Activated CD4-positive, alpha-beta T cell treated with anti-CD3 and anti-CD28 coated beads for 36 hours (primary cell): ENCODE measurements at regions not wholly inside any gene's neighbourhood (a gene's known extent, or its start where the extent isn't known, plus 50 kb on each side); places are given as distances from the start of the nearest gene placed in this dataset.

Experiments
- ATAC-seq: fragments of 200-7000 bp; cut with Tn5 transposase; one replicate; pipeline ENCODE4 v1.10.0; 2021; ENCODE audit warnings: mild to moderate bottlenecking, moderate library complexity
- CTCF ChIA-PET: fragments of 350-600 bp; sonication (Branson Sonifier 250); formaldehyde crosslinking; loops from one replicate; lab custom pipeline; 2021; ENCODE audit warnings: antibody characterized with exemption; lab: Charles Lee
- POLR2A ChIA-PET: fragments of 350-600 bp; sonication (Branson Sonifier 250); formaldehyde crosslinking; loops from one replicate; lab custom pipeline; 2021; ENCODE audit warnings: antibody characterized with exemption, inconsistent platforms; lab: Charles Lee
- DNase-seq: peaks from one replicate; pipeline ENCODE4 v3.0.0-alpha.2; 2020
- H3K27ac Mint-ChIP-seq: one replicate; pipeline ENCODE4 v1.8.0; 2021; ENCODE audit warnings: mixed read lengths
- H3K27me3 Mint-ChIP-seq: one replicate; pipeline ENCODE4 v1.8.0; 2021; ENCODE audit warnings: mixed read lengths
- H3K36me3 Mint-ChIP-seq: one replicate; pipeline ENCODE4 v1.8.0; 2021; ENCODE audit warnings: low read depth, mixed read lengths
- H3K4me1 Mint-ChIP-seq: one replicate; pipeline ENCODE4 v1.8.0; 2021; ENCODE audit warnings: mixed read lengths
- H3K4me3 Mint-ChIP-seq: one replicate; pipeline ENCODE4 v1.8.0; 2021; ENCODE audit warnings: mild to moderate bottlenecking, moderate library complexity, mixed read lengths
- H3K9me3 Mint-ChIP-seq: one replicate; pipeline ENCODE4 v1.8.0; 2021; ENCODE audit warnings: low read depth, mixed read lengths
- intact Hi-C, 2 experiments: fragments of 100-400 bp; cut with DNase I in 1 of 2; cut with micrococcal nuclease in 1 of 2; formaldehyde crosslinking; loops; one replicate each; pipeline versions ENCODE4 v1.14.2 to v1.15.1; 2022 to 2024; cut with DNase I, micrococcal nuclease

- ChIA-PET POLR2A (no interaction called here), CTCF (no interaction called here)
- Mint-ChIP-seq H3K36me3 (no peaks in the 10 kb centered on the region), H3K4me3 (no peak overlapping the region), H3K4me1 (no peaks in the 10 kb centered on the region), H3K27me3 (peaks cover 3% of the 10 kb centered on the region), H3K27ac (no peak overlapping the region), H3K9me3 (no peaks in the 10 kb centered on the region)
- DNase-seq (peak; percentile 16), ATAC-seq (peak; percentile 53)
- intact Hi-C loops, result no loop called here
These were observed 208.6 kb downstream of the URI1 start for GRCh38 chr19:30150626-30151025.

GRCh38 chr19:30151081-30151480, 209.0 kb downstream of the URI1 start:
- H3K4me3 Mint-ChIP-seq, result no peak overlapping the region
- no peaks in the 10 kb centered on the region for H3K4me1 Mint-ChIP-seq
- no peak overlapping the region for H3K27ac Mint-ChIP-seq
- DNase-seq (no peak), ATAC-seq (no peak)
- POLR2A ChIA-PET, result no interaction called here
- intact Hi-C loops, result no loop called here
- CTCF ChIA-PET, result no interaction called here
- H3K27me3 Mint-ChIP-seq, result peaks cover 3% of the 10 kb centered on the region
- H3K9me3 Mint-ChIP-seq, result no peaks in the 10 kb centered on the region
- no peaks in the 10 kb centered on the region for H3K36me3 Mint-ChIP-seq

- POLR2A ChIA-PET, result no interaction called here
- H3K36me3 Mint-ChIP-seq, result no peaks in the 10 kb centered on the region
- H3K4me1 Mint-ChIP-seq, result no peaks in the 10 kb centered on the region
- H3K27ac Mint-ChIP-seq, result no peak overlapping the region
- peaks cover 3% of the 10 kb centered on the region for H3K27me3 Mint-ChIP-seq
- CTCF ChIA-PET, result interaction anchor here (0.5 to 0.7 kb wide), 2 partner anchors 295 to 1074 kb away, joined by 3 to 4 read pairs; no protein-coding TSS in a partner anchor
- H3K9me3 Mint-ChIP-seq, result no peaks in the 10 kb centered on the region
- DNase-seq (no peak), ATAC-seq (no peak)
- H3K4me3 Mint-ChIP-seq, result no peak overlapping the region
- intact Hi-C loops, result no loop called here
These were observed 210.7 kb downstream of the URI1 start for GRCh38 chr19:30152510-30153291.

- H3K9me3 Mint-ChIP-seq, result no peaks in the 10 kb centered on the region
- ATAC-seq (no peak), DNase-seq (no peak)
- intact Hi-C loops, result no loop called here
- CTCF ChIA-PET, result interaction anchor here (0.6 to 0.7 kb wide), 2 partner anchors 516 to 1075 kb away, joined by 3 to 4 read pairs; no protein-coding TSS in a partner anchor
- no peak overlapping the region for H3K4me3 Mint-ChIP-seq
- POLR2A ChIA-PET, result no interaction called here
- H3K36me3 Mint-ChIP-seq, result no peaks in the 10 kb centered on the region
- H3K27me3 Mint-ChIP-seq, result peaks cover 3% of the 10 kb centered on the region
- no peak overlapping the region for H3K27ac Mint-ChIP-seq
- H3K4me1 Mint-ChIP-seq, result no peaks in the 10 kb centered on the region
These were observed 211.5 kb downstream of the URI1 start for GRCh38 chr19:30153326-30154210.

- DNase-seq (no peak), ATAC-seq (no peak)
- H3K4me3 Mint-ChIP-seq, result no peak overlapping the region
- CTCF ChIA-PET, result no interaction called here
- POLR2A ChIA-PET, result no interaction called here
- H3K36me3 Mint-ChIP-seq, result no peaks in the 10 kb centered on the region
- no peaks in the 10 kb centered on the region for H3K4me1 Mint-ChIP-seq
- intact Hi-C loops, result no loop called here
- H3K27me3 Mint-ChIP-seq, result peaks cover 1% of the 10 kb centered on the region
- no peak overlapping the region for H3K27ac Mint-ChIP-seq
- H3K9me3 Mint-ChIP-seq, result no peaks in the 10 kb centered on the region
These were observed 212.4 kb downstream of the URI1 start for GRCh38 chr19:30154410-30154809.

- H3K4me1 Mint-ChIP-seq, result no peaks in the 10 kb centered on the region
- ChIA-PET CTCF (no interaction called here), POLR2A (no interaction called here)
- no peaks in the 10 kb centered on the region for H3K9me3 Mint-ChIP-seq
- intact Hi-C loops, result no loop called here
- DNase-seq (no peak), ATAC-seq (no peak)
- no peak overlapping the region for H3K27ac Mint-ChIP-seq
- H3K36me3 Mint-ChIP-seq, result no peaks in the 10 kb centered on the region
- H3K4me3 Mint-ChIP-seq, result no peak overlapping the region
- peaks cover 1% of the 10 kb centered on the region for H3K27me3 Mint-ChIP-seq
These were observed 213.6 kb downstream of the URI1 start for GRCh38 chr19:30155381-30156200.

- peaks cover 1% of the 10 kb centered on the region for H3K27me3 Mint-ChIP-seq
- intact Hi-C loops, result no loop called here
- H3K4me1 Mint-ChIP-seq, result no peaks in the 10 kb centered on the region
- no peak overlapping the region for H3K4me3 Mint-ChIP-seq
- H3K27ac Mint-ChIP-seq, result no peak overlapping the region
- ATAC-seq, result no peak
- H3K36me3 Mint-ChIP-seq, result no peaks in the 10 kb centered on the region
- ChIA-PET POLR2A (no interaction called here), CTCF (no interaction called here)
- H3K9me3 Mint-ChIP-seq, result no peaks in the 10 kb centered on the region
- DNase-seq, result no peak
These were observed 214.6 kb downstream of the URI1 start for GRCh38 chr19:30156646-30157045.

GRCh38 chr19:30158067-30158892, 213.9 kb upstream of the ZNF536 start:
- Mint-ChIP-seq H3K4me1 (no peaks in the 10 kb centered on the region), H3K27me3 (peaks cover 4% of the 10 kb centered on the region)
- POLR2A ChIA-PET, result no interaction called here

GRCh38 chr19:30158893-30159245, 213.3 kb upstream of the ZNF536 start:
- DNase-seq, result no peak
- H3K4me3 Mint-ChIP-seq, result no peak overlapping the region
- no peaks in the 10 kb centered on the region for H3K4me1 Mint-ChIP-seq
- H3K27me3 Mint-ChIP-seq, result peaks cover 4% of the 10 kb centered on the region
- H3K9me3 Mint-ChIP-seq, result no peaks in the 10 kb centered on the region
- H3K27ac Mint-ChIP-seq, result no peak overlapping the region
- no peaks in the 10 kb centered on the region for H3K36me3 Mint-ChIP-seq
- no peak for ATAC-seq
- CTCF ChIA-PET, result interaction anchor here (0.6 kb wide), 1 partner anchor 791 kb away, joined by 3 read pairs; no protein-coding TSS in a partner anchor
- intact Hi-C loops, result no loop called here
- POLR2A ChIA-PET, result no interaction called here

More at GRCh38 chr19:30158067-30158892, 213.9 kb upstream of the ZNF536 start:
- ATAC-seq, result no peak
- Mint-ChIP-seq H3K27ac (no peak overlapping the region), H3K4me3 (no peak overlapping the region), H3K9me3 (no peaks in the 10 kb centered on the region), H3K36me3 (no peaks in the 10 kb centered on the region)
- CTCF ChIA-PET, result interaction anchor here (0.6 kb wide), 1 partner anchor 791 kb away, joined by 3 read pairs; no protein-coding TSS in a partner anchor
- DNase-seq, result no peak
- intact Hi-C loops, result no loop called here

- DNase-seq (no peak), ATAC-seq (no peak)
- Mint-ChIP-seq H3K36me3 (no peaks in the 10 kb centered on the region), H3K27ac (no peak overlapping the region), H3K27me3 (peaks cover 4% of the 10 kb centered on the region), H3K4me3 (no peak overlapping the region), H3K4me1 (no peaks in the 10 kb centered on the region), H3K9me3 (no peaks in the 10 kb centered on the region)
- intact Hi-C loops, result no loop called here
- POLR2A ChIA-PET, result no interaction called here
- CTCF ChIA-PET, result interaction anchor here (0.6 kb wide), 1 partner anchor 117 kb away, joined by 4 read pairs; no protein-coding TSS in a partner anchor
These were observed 212.5 kb upstream of the ZNF536 start for GRCh38 chr19:30159636-30160035.
